Mucosa of descending colon (tissue), 3 donors: ENCODE measurements at regions not wholly inside any gene's neighbourhood (a gene's known extent, or its start where the extent isn't known, plus 50 kb on each side); places are given as distances from the start of the nearest gene placed in this dataset.
"Not testable (repeated sequence)": the region's sequence is repeated elsewhere in the genome, so short reads cannot be mapped to it uniquely, and the experiment has no call there.

Source experiments
- ATAC-seq: fragments of 200-7000 bp; cut with Tn5 transposase; one replicate; pipeline ENCODE4 v1.9.1; 2020; ENCODE audit warnings: mild to moderate bottlenecking, moderate library complexity
- DNase-seq, 3 donors: peaks; one replicate each; pipeline ENCODE4 v3.0.0-alpha.2; 2020
- H3K36me3 ChIP-seq: fragments of 200-600 bp; one replicate; pipeline ENCODE4 v1.8.0; 2021; ENCODE audit warnings: low read depth, mild to moderate bottlenecking
- H3K4me1 ChIP-seq: fragments of 200-600 bp; one replicate; pipeline ENCODE4 v1.8.0; 2021; ENCODE audit warnings: low read depth, mild to moderate bottlenecking
- H3K4me3 ChIP-seq: fragments of 200-600 bp; one replicate; pipeline ENCODE4 v1.8.0; 2021; ENCODE audit warnings: mild to moderate bottlenecking
- H3K9me3 ChIP-seq: fragments of 200-600 bp; one replicate; pipeline ENCODE4 v1.8.0; 2021; ENCODE audit warnings: mild to moderate bottlenecking
- intact Hi-C, 2 donors: fragments of 100-400 bp; cut with DNase I in 1 of 2; cut with micrococcal nuclease in 1 of 2; formaldehyde crosslinking; loops; one replicate each; pipeline versions ENCODE4 v1.11.0 to v1.11.1; 2022; cut with DNase I, micrococcal nuclease
- TF ChIP-seq, protein P1 (sequence below): fragments of 200-600 bp; IDR thresholded peaks from one replicate; pipeline ENCODE4 v1.8.0; 2022; ENCODE audit warnings: antibody characterized with exemption, mild to moderate bottlenecking
- donor health status: DM: no; HTN: no; CAD: no; lungs with moderate emphysema.
- donor health status: DM: no; HTN: no; CAD: no.
- donor health status: DM: no; HTN: yes; CAD: no.

DNA sequence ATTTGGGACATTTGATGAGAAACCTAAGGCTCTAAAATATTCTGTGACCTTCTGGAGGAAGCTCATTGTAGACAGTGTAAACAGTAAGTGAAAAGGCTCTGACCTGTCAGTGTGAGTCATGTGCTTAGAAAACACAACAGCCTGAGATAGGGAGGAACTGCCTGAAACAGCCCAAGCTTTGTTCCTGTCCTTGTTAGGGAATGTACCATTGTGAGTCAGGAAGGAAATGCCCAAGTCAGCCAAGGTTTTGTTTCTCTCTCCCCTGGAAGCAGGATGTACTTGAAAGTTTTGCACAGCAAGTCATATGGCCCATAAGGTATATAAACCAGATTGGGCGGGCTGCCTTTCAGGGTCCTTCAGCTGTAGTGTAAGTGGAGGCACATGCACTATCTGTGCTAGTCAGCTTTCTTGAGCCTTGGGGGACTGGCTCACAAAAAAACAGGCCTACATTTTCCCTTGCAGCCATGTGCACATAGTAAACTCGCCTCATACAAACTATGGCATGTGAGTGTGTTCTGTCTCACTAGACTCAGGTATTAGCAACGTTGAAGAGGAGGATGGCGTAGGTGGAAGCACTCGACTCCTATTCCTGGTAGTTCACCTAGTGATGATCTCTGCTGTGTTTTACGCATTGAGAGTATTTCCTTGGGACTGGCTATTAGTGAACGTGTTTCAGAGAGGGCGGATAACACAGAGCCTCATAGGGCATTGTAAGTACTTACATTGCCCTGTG, 141.2 kb upstream of the KLHL1 start:
- intact Hi-C loops = no loop called here
- TF ChIP-seq, protein P1, sequence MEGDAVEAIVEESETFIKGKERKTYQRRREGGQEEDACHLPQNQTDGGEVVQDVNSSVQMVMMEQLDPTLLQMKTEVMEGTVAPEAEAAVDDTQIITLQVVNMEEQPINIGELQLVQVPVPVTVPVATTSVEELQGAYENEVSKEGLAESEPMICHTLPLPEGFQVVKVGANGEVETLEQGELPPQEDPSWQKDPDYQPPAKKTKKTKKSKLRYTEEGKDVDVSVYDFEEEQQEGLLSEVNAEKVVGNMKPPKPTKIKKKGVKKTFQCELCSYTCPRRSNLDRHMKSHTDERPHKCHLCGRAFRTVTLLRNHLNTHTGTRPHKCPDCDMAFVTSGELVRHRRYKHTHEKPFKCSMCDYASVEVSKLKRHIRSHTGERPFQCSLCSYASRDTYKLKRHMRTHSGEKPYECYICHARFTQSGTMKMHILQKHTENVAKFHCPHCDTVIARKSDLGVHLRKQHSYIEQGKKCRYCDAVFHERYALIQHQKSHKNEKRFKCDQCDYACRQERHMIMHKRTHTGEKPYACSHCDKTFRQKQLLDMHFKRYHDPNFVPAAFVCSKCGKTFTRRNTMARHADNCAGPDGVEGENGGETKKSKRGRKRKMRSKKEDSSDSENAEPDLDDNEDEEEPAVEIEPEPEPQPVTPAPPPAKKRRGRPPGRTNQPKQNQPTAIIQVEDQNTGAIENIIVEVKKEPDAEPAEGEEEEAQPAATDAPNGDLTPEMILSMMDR = no peak
- no peaks in the 10 kb centered on the region for H3K36me3 ChIP-seq
- no peaks in the 10 kb centered on the region for H3K4me1 ChIP-seq
- DNase-seq = no peak
- no peak overlapping the region for H3K4me3 ChIP-seq
- ATAC-seq = peak; percentile 77
- H3K9me3 ChIP-seq = no peaks in the 10 kb centered on the region

DNA sequence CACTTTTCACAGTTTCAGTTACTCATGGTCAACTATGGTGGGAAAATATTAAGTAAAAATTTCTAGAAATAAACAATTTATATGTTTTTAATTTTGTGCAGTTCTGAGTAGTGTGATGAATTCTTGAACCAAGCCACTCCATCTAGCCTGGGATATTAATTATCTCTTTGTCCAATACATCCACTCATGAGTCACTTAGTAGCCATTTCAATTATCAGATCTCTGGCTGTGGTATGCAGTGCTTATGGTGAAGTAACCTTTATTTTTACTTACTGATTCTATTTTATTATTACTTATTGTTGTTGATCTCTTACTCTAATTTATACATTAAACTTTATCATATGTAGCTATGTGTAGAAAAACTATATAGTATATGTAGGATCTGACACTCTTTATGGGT, 128.9 kb upstream of the KLHL1 start:
- ATAC-seq = no peak
- TF ChIP-seq, protein P1 = no peak
- no peak overlapping the region for H3K4me3 ChIP-seq
- intact Hi-C loops = no loop called here
- no peaks in the 10 kb centered on the region for H3K4me1 ChIP-seq
- H3K9me3 ChIP-seq = no peaks in the 10 kb centered on the region
- DNase-seq = no peak
- no peaks in the 10 kb centered on the region for H3K36me3 ChIP-seq

DNA sequence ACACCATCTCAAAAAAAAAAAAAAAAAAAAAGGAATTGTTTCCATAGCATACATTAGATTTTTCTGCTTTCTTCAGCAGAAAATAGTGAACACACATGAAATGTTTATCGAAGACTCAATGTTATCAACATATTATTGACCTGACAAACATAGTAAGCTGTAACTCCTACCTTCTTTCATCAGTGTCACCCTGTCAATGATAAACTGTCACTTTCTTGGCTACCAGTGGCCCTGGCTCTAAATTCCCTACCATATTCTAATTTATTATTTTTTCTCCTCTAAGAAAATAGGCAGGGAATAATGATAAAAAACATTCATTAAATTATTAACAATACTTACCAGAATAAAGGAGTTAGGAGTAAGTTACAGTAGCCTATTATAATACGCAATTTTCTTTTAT, 127.3 kb upstream of the KLHL1 start:
- DNase-seq (no peak), ATAC-seq (no peak)
- Histone ChIP-seq H3K36me3 (no peaks in the 10 kb centered on the region), H3K9me3 (no peaks in the 10 kb centered on the region), H3K4me1 (no peaks in the 10 kb centered on the region), H3K4me3 (no peak overlapping the region)
- TF ChIP-seq, protein P1 = no peak
- intact Hi-C loops = no loop called here

DNA sequence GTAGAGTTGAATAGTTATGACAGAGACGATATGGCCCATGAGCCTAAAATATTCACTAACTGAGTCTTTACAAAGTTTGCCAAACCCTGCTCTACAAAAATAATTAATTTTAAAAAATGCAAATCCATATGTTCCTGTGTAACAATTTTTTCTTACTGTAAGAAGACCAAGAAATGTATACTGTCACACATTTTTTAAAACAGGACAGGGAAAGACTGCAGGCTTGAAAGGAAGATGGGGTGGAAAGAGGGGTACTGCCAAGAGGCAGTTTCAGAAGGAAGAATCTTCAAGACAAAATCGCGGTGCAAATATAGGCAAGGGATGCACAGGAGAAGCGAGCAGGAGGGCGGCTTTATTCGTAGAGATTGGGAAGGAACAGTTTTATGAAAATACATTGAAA, 115.7 kb upstream of the KLHL1 start:
- TF ChIP-seq, protein P1 = no peak
- DNase-seq = no peak

DNA sequence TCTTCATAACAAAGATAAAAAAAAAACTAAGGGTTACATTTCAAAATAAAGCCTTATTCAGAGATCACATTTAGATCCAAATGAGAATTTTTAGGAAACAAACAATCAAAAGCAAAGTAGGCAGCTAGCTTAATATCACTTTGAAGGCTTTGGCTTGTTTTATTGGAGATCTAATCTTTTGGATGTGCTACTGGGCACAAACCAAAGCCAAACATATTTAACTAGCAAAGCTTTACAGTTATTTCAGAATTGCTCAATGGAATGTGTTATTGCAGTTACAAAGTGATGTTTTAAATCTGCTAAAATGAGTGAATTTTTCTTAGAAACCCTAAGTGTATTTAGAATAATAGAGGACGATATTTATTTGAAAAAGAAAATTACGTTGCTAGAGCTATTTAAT, 114.7 kb upstream of the KLHL1 start:
- H3K4me1 ChIP-seq = no peaks in the 10 kb centered on the region
- H3K4me3 ChIP-seq = no peak overlapping the region
- H3K9me3 ChIP-seq = no peaks in the 10 kb centered on the region
- no peaks in the 10 kb centered on the region for H3K36me3 ChIP-seq
- TF ChIP-seq, protein P1 = no peak
- no peak for DNase-seq
- intact Hi-C loops = no loop called here
- ATAC-seq = no peak

More for the DNA sequence above, 115.7 kb upstream of the KLHL1 start:
- H3K4me1 ChIP-seq = no peaks in the 10 kb centered on the region
- H3K36me3 ChIP-seq = no peaks in the 10 kb centered on the region
- intact Hi-C loops = no loop called here
- H3K9me3 ChIP-seq = no peaks in the 10 kb centered on the region
- ATAC-seq = no peak
- no peak overlapping the region for H3K4me3 ChIP-seq

DNA sequence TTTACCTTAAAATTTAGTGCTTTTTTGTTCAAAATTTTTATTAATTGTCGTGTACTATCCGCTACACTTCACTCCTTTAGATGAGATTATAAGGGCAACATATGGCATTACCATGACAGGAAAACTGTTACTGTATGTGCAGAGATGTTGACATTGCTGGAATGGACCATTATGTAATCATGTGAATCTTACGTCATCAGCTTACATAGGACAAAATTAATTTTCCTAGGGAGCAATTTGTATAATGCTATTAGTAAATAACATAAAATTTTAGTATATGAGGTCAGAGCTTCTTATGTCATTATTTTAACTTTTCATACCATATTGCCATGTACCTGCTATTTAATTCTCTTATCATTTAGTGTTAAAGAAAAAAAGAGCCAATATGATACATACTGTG, 110.4 kb upstream of the KLHL1 start:
- intact Hi-C loops = no loop called here

DNA sequence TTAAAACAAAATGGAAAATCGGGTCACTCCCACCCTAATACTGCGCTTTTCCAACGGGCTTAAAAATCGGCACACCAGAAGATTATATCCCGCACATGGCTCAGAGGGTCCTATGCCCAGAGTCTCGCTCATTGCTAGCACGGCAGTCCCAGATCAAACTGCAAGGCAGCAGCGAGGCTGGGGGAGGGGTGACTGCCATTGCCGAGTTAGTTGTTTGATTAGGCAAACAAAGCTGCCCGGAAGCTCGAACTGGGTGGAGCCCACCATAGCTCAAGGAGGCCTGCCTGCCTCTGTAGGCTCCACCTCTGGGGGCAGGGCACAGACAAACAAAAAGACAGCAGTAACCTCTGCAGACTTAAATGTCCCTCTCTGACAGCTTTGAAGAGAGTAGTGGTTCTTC, 100.7 kb upstream of the KLHL1 start:
- H3K4me3 ChIP-seq, H3K4me1 ChIP-seq, H3K9me3 ChIP-seq, DNase-seq, intact Hi-C loops, ATAC-seq, H3K36me3 ChIP-seq: not testable (repeated sequence)

More for the DNA sequence above, 110.4 kb upstream of the KLHL1 start:
- no peak for ATAC-seq
- H3K4me3 ChIP-seq = no peak overlapping the region
- TF ChIP-seq, protein P1 = no peak
- DNase-seq = no peak
- H3K9me3 ChIP-seq = no peaks in the 10 kb centered on the region
- no peaks in the 10 kb centered on the region for H3K4me1 ChIP-seq
- H3K36me3 ChIP-seq = no peaks in the 10 kb centered on the region
